HCT116 (cell line): ENCODE measurements at regions not wholly inside any gene's neighbourhood (a gene's known extent, or its start where the extent isn't known, plus 50 kb on each side); places are given as distances from the start of the nearest gene placed in this dataset.

Experiments used
- ATAC-seq: fragments of 200-7000 bp; cut with Tn5 transposase; 2 replicates; pipeline ENCODE4 v1.9.1; 2020; ENCODE audit warnings: mild to moderate bottlenecking, moderate library complexity
- BruUV-seq: library from RNA; stranded (reverse); fragments of 400-500 nt; replicated peaks from 2 replicates; lab custom pipeline; 2021; lab: Mats Ljungman, UMichigan
- CTCF ChIA-PET: fragments of 300-600 bp; sonication (Branson Sonifier 250); formaldehyde crosslinking; loops from one replicate; lab custom pipeline; 2021; ENCODE audit warnings: antibody characterized with exemption; lab: Charles Lee
- POLR2A ChIA-PET: fragments of 300-600, 350-600 bp; sonication (Branson Sonifier 250); formaldehyde crosslinking; loops from one replicate; lab custom pipeline; 2021; ENCODE audit warnings: antibody characterized with exemption; lab: Charles Lee
- RAD21 ChIA-PET, 2 experiments: fragments of 300-600 bp; sonication (Branson Sonifier 250); formaldehyde crosslinking; loops; one replicate each; lab custom pipeline; 2023; ENCODE audit warnings: low total read pairs in 2 of 2; ENCODE audit not compliant: uncharacterized antibody in 2 of 2, unreplicated experiment in 2 of 2, low non-redundant PET in 1 of 2; lab: Charles Lee
- DNase-seq: peaks from one replicate; pipeline ENCODE4 v3.0.0-alpha.2; 2010; ENCODE audit warnings: low read depth, low spot score
- H2AFZ ChIP-seq: fragments of 200-600 bp; shearing (Covaris generic), sonication (generic); 2 replicates; pipeline ENCODE4 v1.6.1; 2017; ENCODE audit warnings: low read depth, mixed run types, mixed read lengths, antibody characterized with exemption, low read length; ENCODE audit not compliant: poor library complexity, severe bottlenecking
- H3K27ac ChIP-seq: 2 replicates; pipeline ENCODE4 v1.5.1; 2012; ENCODE audit warnings: low read depth, low read length
- H3K27me3 ChIP-seq: fragments of 200-600 bp; sonication (generic); 2 replicates; pipeline ENCODE4 v1.6.1; 2016; ENCODE audit warnings: mixed run types, low read length, mixed read lengths; ENCODE audit not compliant: insufficient read depth
- H3K36me3 ChIP-seq, 2 experiments: fragments of 200-500 bp in 1 of 2; fragments of 200-600 bp in 1 of 2; sonication (Bioruptor generic) in 1 of 2; sonication (generic) in 1 of 2; 2 replicates each; pipeline versions ENCODE4 v1.5.1 to v1.6.1; 2014 to 2016; ENCODE audit warnings: low read length in 2 of 2, inconsistent platforms in 1 of 2, mixed read lengths in 1 of 2, mixed run types in 1 of 2; ENCODE audit not compliant: insufficient read depth in 2 of 2, control insufficient read depth in 1 of 2
- H3K4me1 ChIP-seq, 2 experiments: fragments of 200-600 bp in 1 of 2; sonication (generic) in 1 of 2; 2 replicates each; pipeline versions ENCODE4 v1.5.1 to v1.6.1; 2012 to 2017; ENCODE audit warnings: low read length in 2 of 2, inconsistent platforms in 1 of 2, mild to moderate bottlenecking in 1 of 2, mixed read lengths in 1 of 2, mixed run types in 1 of 2, moderate library complexity in 1 of 2; ENCODE audit not compliant: insufficient read depth in 2 of 2, control insufficient read depth in 1 of 2
- H3K4me2 ChIP-seq: fragments of 200-600 bp; sonication (generic); 2 replicates; pipeline ENCODE4 v1.6.1; 2017; ENCODE audit warnings: mixed run types, low read length, mixed read lengths
- H3K4me3 ChIP-seq, 2 experiments: fragments of 200-600 bp in 1 of 2; sonication (generic) in 1 of 2; replicated peaks in 1 of 2; 2 replicates each; pipeline ENCODE4 v1.5.1; 2011 to 2016; ENCODE audit warnings: low read length in 2 of 2, control low read depth in 1 of 2, low read depth in 1 of 2, mild to moderate bottlenecking in 1 of 2, mixed read lengths in 1 of 2, mixed run types in 1 of 2
- H3K79me2 ChIP-seq: fragments of 200-600 bp; sonication (generic); 2 replicates; pipeline ENCODE4 v1.6.1; 2017; ENCODE audit warnings: mild to moderate bottlenecking, mixed run types, low read length, moderate library complexity, mixed read lengths; ENCODE audit not compliant: insufficient read depth
- H3K9ac ChIP-seq: fragments of 200-600 bp; sonication (generic); 2 replicates; pipeline ENCODE4 v1.6.1; 2016; ENCODE audit warnings: low read length, mixed read lengths
- H3K9me2 ChIP-seq: fragments of 200-600 bp; sonication (generic), shearing (Covaris generic); 2 replicates; pipeline ENCODE4 v1.6.1; 2017; ENCODE audit warnings: mixed run types, mild to moderate bottlenecking, moderate library complexity; ENCODE audit not compliant: insufficient read depth
- H3K9me3 ChIP-seq, 2 experiments: fragments of 200-500 bp in 1 of 2; fragments of 200-600 bp in 1 of 2; sonication (Bioruptor generic) in 1 of 2; sonication (generic) in 1 of 2; 2 replicates each; pipeline ENCODE4 v1.6.1; 2014 to 2017; ENCODE audit warnings: low read length in 2 of 2, mixed read lengths in 2 of 2, inconsistent platforms in 1 of 2, low read depth in 1 of 2, mild to moderate bottlenecking in 1 of 2, mixed run types in 1 of 2, moderate library complexity in 1 of 2; ENCODE audit not compliant: control insufficient read depth in 1 of 2, insufficient read depth in 1 of 2
- H4K20me1 ChIP-seq: fragments of 200-600 bp; sonication (generic), shearing (Covaris generic); 2 replicates; pipeline ENCODE4 v1.6.1; 2017; ENCODE audit warnings: mixed run types, mild to moderate bottlenecking, moderate library complexity; ENCODE audit not compliant: insufficient read depth
- CEBPB ChIP-seq: IDR thresholded peaks from 2 replicates; pipeline ENCODE4 v1.6.1; 2012; ENCODE audit warnings: low read depth
- EGR1 ChIP-seq: IDR thresholded peaks from 2 replicates; pipeline ENCODE4 v1.6.1; 2012; ENCODE audit warnings: low read depth
- EZH2 ChIP-seq: fragments of 200-600 bp; sonication (generic); IDR thresholded peaks from 2 replicates; pipeline ENCODE4 v1.6.1; 2017; ENCODE audit warnings: antibody characterized with exemption, mixed run types
- EZH2phosphoT487 ChIP-seq: fragments of 200-600 bp; IDR thresholded peaks from 2 replicates; pipeline ENCODE4 v1.6.1; 2018; ENCODE audit warnings: antibody characterized with exemption, borderline replicate concordance
- FOSL1 ChIP-seq: IDR thresholded peaks from 2 replicates; pipeline ENCODE4 v1.6.1; 2012; ENCODE audit warnings: low read depth
- POLR2A ChIP-seq: IDR thresholded peaks from 2 replicates; pipeline ENCODE4 v1.7.0; 2011; ENCODE audit warnings: borderline replicate concordance; ENCODE audit not compliant: insufficient read depth, insufficient read length; ENCODE audit errors: extremely low read depth
- POLR2AphosphoS5 ChIP-seq: IDR thresholded peaks from 2 replicates; pipeline ENCODE4 v1.6.1; 2011; ENCODE audit warnings: mild to moderate bottlenecking, low read depth, low read length, moderate library complexity
- SIN3A ChIP-seq: IDR thresholded peaks from 2 replicates; pipeline ENCODE4 v1.6.1; 2012; ENCODE audit warnings: low read depth
- SRF ChIP-seq: IDR thresholded peaks from 2 replicates; pipeline ENCODE4 v1.6.1; 2012; ENCODE audit warnings: low read depth
- TCF7L2 ChIP-seq: IDR thresholded peaks from 2 replicates; pipeline ENCODE4 v1.7.0; 2011; ENCODE audit warnings: borderline replicate concordance, inconsistent platforms; ENCODE audit not compliant: insufficient read depth, insufficient read length; ENCODE audit errors: extremely low read depth
- YY1 ChIP-seq: IDR thresholded peaks from 2 replicates; pipeline ENCODE4 v1.6.1; 2011; ENCODE audit warnings: low read length, low read depth, moderate library complexity, mild to moderate bottlenecking; ENCODE audit not compliant: insufficient replicate concordance; ENCODE audit errors: extremely low read depth
- intact Hi-C: fragments of 100-400 bp; cut with micrococcal nuclease; formaldehyde crosslinking; loops from 2 replicates; pipeline ENCODE4 v1.10.0; 2022
- TF ChIP-seq, protein P1 (sequence below), 3 experiments: fragments of 200-600 bp in 1 of 3; sonication (generic) in 1 of 3; IDR thresholded peaks in 2 of 3; conservative IDR thresholded peaks in 1 of 3; 2 replicates each; pipeline ENCODE4 v1.5.1; 2012 to 2017; ENCODE audit warnings: low read depth in 2 of 3, low read length in 2 of 3, antibody characterized with exemption in 1 of 3, borderline replicate concordance in 1 of 3, control low read depth in 1 of 3, mild to moderate bottlenecking in 1 of 3, mixed read lengths in 1 of 3, mixed run types in 1 of 3, moderate library complexity in 1 of 3; ENCODE audit not compliant: insufficient read depth in 1 of 3

DNA sequence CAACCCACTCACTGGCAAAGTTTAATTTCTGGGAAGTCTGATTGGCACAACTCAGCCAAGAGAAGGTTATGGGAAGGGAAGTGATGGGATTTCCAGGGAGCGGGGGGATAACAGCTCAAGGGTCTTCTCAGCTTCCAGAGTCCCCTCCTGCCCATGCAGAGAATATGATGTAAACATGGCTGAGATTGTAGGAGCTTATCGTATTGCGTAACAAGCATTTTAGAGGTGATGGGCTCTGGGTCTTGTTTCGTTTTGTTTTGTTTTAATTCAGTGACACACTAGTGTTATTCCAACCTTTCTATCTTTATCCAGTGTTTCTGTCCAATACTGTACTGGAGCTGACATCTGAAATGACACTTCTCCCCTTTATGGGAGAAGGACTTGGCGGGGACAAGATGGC, 762.1 kb upstream of the TMEM132C start:
- intact Hi-C loops, result no loop called here
- CTCF ChIA-PET, result no interaction called here
- BruUV-seq, result no TSS peak

DNA sequence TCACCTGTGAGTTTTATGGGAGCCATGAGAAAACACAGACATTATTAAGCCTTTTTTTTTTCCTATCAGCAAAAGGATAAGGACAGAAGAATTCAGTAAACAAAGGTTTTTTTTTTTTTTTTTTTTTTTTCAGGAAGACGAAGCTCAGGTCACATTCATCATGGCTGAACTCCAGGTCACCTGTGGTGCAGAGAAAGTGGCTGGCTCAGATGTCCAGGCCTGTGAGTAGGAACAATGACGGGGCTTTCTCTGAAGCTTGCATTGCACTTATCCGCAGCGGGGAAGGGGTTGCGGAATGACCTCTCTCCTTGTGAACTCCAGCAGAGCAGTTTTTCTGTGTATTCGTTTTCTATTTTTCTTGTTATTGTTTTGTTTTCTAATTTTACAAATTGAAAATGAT, 759.6 kb upstream of the TMEM132C start:
- no peak overlapping the region for H3K9ac ChIP-seq
- no peaks in the 10 kb centered on the region for H3K36me3 ChIP-seq
- H3K4me3 ChIP-seq, result no peak overlapping the region
- no peaks in the 10 kb centered on the region for H4K20me1 ChIP-seq
- H2AFZ ChIP-seq, result no peak overlapping the region
- RAD21 ChIA-PET, result no interaction called here
- no peak for ATAC-seq
- H3K4me2 ChIP-seq, result no peak overlapping the region
- H3K79me2 ChIP-seq, result no peaks in the 10 kb centered on the region
- TF ChIP-seq POLR2AphosphoS5, result no peak
- TF ChIP-seq EZH2, result no peak
- TF ChIP-seq SRF, result no peak
- no peak for TF ChIP-seq EZH2phosphoT487
- TF ChIP-seq POLR2A, result no peak
- TF ChIP-seq, protein P1, sequence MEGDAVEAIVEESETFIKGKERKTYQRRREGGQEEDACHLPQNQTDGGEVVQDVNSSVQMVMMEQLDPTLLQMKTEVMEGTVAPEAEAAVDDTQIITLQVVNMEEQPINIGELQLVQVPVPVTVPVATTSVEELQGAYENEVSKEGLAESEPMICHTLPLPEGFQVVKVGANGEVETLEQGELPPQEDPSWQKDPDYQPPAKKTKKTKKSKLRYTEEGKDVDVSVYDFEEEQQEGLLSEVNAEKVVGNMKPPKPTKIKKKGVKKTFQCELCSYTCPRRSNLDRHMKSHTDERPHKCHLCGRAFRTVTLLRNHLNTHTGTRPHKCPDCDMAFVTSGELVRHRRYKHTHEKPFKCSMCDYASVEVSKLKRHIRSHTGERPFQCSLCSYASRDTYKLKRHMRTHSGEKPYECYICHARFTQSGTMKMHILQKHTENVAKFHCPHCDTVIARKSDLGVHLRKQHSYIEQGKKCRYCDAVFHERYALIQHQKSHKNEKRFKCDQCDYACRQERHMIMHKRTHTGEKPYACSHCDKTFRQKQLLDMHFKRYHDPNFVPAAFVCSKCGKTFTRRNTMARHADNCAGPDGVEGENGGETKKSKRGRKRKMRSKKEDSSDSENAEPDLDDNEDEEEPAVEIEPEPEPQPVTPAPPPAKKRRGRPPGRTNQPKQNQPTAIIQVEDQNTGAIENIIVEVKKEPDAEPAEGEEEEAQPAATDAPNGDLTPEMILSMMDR (IDR thresholded peaks at IDR 0.05 in 2 of 3, conservative IDR thresholded peaks at IDR 0.05 in 1 of 3; ENCODE audit: borderline replicate concordance in 1 of 3, insufficient read depth in 1 of 3, low read depth in 2 of 3, low read length in 2 of 3), result no peak
- TF ChIP-seq FOSL1, result no peak
- no peak for TF ChIP-seq TCF7L2
- TF ChIP-seq CEBPB, result no peak
- no peak for TF ChIP-seq YY1
- no peak for TF ChIP-seq SIN3A
- TF ChIP-seq, all 23 proteins: peak for 0
- no TSS peak for BruUV-seq
- H3K9me3 ChIP-seq, result no peaks in the 10 kb centered on the region; a peak in 1 of 4 replicates
- no peak for DNase-seq
- H3K9me2 ChIP-seq, result no peaks in the 10 kb centered on the region
- intact Hi-C loops, result no loop called here
- POLR2A ChIA-PET, result no interaction called here
- H3K27me3 ChIP-seq, result no peaks in the 10 kb centered on the region
- CTCF ChIA-PET, result no interaction called here
- H3K4me1 ChIP-seq, result no peaks in the 10 kb centered on the region
- no peak overlapping the region for H3K27ac ChIP-seq

More for the DNA sequence above, 762.1 kb upstream of the TMEM132C start:
- H3K9me3 ChIP-seq, result no peaks in the 10 kb centered on the region; a peak in 2 of 4 replicates
- POLR2A ChIA-PET, result no interaction called here
- no peaks in the 10 kb centered on the region for H3K9me2 ChIP-seq
- no peaks in the 10 kb centered on the region for H3K4me1 ChIP-seq
- H3K27me3 ChIP-seq, result no peaks in the 10 kb centered on the region
- H3K4me3 ChIP-seq, result no peak overlapping the region
- H3K4me2 ChIP-seq, result no peak overlapping the region
- H3K79me2 ChIP-seq, result no peaks in the 10 kb centered on the region
- DNase-seq (no peak), ATAC-seq (no peak)
- TF ChIP-seq TCF7L2 (no peak), EGR1 (no peak)
- H3K27ac ChIP-seq, result no peak overlapping the region
- no peak overlapping the region for H3K9ac ChIP-seq
- H2AFZ ChIP-seq, result no peak overlapping the region
- RAD21 ChIA-PET, result no interaction called here
- H3K36me3 ChIP-seq, result no peaks in the 10 kb centered on the region
- no peaks in the 10 kb centered on the region for H4K20me1 ChIP-seq
